Posterior cingulate gyrus (tissue), 11 donors: ENCODE measurements at regions not wholly inside any gene's neighbourhood (a gene's known extent, or its start where the extent isn't known, plus 50 kb on each side); places are given as distances from the start of the nearest gene placed in this dataset.

ENCODE experiments used
- DNase-seq, 10 donors: peaks; one replicate each; pipeline versions ENCODE4 v3.0.0 to v3.0.0-alpha.2; 2020 to 2021; ENCODE audit warnings: mixed read lengths in 3 of 10
- intact Hi-C: fragments of 100-400 bp; cut with DNase I; formaldehyde crosslinking; loops from one replicate; pipeline ENCODE4 v1.15.1; 2023

DNA sequence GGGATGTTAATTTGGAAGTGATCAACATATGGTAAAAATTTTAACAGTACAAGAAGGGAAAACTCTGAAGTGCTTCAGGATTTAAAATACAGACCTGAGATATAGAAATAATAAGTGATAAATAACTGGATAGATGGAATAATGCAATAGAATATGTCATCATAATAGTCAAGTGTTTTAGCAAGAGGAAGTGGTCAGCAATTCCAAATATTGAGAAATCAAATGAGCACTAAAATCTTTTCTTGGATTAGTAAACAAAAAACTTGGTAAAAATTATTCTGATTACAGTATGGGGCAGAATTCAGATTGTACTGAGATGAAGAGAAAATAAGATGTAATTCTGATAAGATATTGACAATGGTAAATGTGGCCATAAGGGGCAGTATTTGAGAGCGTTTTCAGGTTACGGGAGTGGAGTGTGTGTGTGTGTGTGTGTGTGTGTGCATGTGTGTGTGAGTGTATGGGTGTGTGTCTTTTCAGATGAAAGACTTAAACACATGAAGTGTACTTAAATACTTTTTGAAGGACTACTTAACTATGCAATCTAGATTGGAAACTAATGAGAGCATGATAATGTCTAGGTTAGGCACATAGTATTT, 217.9 kb upstream of the ITGA4 start:
- no peak for DNase-seq
- intact Hi-C loops: no loop called here

DNA sequence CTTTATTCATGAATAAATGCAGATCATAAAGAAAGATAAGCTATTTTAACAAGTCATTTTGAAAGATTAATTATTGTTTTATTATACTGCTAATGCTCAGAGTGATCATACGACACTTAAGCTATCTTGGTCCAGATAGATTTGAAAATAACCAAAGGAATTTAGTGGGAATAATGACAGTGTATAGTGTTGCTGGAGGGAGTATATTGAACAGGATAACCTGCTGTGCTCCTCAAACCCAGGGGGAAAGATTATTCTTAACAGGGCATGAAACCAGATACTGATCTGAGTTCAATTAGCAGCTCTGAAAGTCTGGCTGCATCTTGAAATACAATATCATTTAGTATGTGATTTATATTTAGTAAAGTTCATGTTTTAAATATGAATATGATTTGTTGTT, 216.3 kb upstream of the ITGA4 start:
- intact Hi-C loops: no loop called here
- no peak for DNase-seq

DNA sequence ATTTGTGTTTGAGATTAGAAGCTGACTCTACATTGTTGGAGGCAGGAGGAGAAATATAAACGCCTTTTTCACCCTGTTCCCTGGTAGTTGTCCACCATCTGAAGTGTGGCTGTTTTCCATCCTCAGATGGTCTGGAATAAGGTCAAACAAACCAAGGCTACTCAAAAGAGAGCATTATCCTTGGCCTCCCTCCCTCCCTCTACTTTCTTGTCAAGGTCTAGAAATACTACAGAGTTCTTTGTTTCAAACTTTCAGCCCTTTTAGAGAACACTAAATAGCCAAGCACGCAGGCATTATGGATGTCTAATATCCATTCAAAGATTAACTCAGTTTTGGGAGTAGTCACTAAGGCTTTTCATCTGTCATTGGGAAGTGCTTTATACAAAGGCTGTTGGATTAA, 215.8 kb upstream of the ITGA4 start:
- no peak for DNase-seq
- intact Hi-C loops: no loop called here

DNA sequence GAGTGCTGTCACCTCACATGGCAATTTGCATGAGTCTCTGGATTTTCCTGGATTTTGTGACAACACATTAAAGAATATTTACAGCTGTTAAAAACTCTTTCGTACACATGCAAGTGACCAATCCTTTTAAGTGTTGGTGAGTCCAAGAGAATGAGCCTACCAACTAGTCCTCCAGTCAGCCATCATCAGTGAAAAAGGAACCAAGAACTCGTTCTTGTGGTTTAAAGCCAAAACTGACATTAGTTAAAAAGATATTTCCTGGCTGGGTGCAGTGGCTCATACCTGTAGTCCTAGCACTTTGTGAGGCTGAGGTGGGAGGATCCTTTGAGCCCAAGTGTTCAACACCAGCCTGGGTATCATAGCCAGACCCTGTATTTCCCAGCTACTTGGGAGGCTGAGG, 215.4 kb upstream of the ITGA4 start:
- intact Hi-C loops: no loop called here
- DNase-seq: no peak

DNA sequence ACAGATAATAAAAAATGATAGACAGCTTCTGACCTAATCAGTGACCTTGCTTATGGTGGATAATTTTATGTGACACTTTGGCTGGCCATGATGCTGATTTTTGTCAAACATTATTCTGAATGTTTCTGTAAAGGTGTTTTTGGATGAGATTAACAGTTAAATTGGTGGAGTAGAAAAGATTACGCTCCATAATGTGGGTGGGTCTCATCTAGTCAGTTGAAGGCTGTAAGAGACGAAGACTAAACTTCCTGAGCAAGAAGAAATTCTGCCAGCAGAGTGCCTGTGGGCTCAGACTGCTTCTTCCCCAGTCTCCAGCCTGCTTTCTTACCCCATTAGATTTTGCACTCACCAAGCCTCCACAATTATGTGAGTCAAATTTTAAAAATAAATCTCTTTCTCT, 214.9 kb upstream of the ITGA4 start:
- intact Hi-C loops: no loop called here
- DNase-seq: no peak

DNA sequence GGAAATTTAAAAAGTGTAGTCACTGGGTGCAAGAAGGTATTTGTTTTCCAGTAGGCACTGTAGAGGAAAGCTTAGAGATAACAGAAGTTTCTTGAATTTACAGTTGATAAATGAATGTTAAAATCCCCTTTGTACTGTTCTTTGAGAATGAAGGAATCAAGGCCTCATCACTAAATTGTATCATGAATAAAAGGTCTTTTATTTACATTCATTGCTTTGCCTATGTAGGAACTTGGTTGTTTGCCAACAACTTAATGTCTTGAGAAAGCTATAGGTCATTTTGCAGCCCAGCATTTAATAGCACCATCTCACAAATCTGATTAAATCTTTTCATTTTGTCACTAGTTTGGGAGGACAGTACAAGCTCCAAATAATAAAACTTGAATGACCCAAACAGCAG, 213.9 kb upstream of the ITGA4 start:
- DNase-seq: no peak
- intact Hi-C loops: no loop called here

DNA sequence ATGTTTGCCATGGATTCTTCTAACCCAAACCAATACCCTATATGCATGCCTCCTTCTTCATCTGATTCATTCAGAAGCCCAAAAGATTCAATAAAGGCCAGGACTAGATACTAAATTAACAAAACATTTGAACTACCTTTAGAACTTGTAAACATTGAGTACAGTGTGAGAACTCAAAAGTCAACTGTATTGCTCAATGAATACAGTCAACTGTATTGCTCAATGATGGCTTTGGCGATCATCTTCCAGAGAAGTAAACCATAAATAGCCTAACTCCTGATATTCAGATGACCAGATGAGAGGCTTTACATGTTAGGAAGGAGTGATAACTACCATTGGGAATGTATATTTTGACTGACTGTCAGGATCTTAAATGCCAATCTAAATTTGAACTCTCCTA, 206.5 kb upstream of the ITGA4 start:
- DNase-seq: no peak
- intact Hi-C loops: no loop called here

DNA sequence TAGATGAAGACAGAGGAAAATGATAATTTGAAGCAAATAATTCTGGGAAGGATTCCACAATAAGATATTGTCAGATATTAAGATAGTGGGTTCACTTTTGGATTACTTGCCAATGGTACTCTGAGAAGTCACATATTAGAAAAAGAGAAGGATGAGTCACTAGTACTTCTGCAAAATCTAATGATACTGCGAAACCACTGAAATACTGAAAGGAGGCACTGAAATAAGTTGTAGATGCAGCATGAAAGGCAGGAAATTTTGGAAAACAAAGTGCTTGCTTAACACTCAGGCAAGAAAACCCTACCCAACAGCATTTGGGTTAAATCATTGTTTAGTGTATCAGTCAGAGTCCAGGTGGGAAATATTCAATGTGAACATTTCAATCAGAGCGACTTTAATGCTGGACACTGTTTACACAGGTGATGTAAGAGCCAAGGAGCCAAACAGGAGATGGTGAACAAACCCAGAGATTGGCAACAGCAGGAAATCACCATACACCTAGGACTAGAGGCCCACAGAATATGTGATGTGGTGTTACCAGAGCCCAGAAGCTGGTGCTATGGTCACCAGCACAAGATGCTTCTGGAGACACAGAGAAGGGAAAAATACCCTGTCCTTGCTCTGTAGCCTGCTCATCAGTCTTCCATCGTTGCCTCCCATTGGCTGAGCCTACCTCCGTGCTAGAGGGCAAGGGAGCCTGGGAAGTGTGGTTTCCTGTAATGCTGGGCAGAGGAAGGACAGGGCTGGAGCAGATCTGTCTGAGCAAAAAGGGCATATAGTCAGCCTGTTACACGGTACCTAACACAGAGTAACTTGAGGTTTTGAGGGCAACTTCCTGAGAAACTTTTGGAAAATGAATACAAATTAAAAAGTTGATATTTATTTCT, 204.7 kb upstream of the ITGA4 start:
- no peak for DNase-seq
- intact Hi-C loops: no loop called here

DNA sequence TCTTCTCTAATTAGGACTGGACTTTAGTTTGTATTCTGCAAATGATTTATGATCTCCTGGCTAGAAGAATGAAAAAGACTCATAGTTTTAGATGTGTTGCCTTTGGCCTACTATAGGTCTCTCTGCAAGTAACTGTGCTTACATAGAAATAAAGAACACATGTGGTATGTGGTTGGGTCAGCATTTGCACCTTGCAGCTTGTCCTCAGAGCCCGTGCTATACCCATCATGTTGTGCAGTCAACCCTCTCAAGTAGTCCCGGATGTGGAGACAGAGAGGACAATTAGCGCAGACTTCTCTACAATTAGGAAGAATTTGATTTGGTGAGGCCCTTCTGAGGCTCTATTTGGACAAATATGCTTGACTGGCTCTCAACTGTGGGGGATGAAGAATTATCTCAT, 203.7 kb upstream of the ITGA4 start:
- no peak for DNase-seq
- intact Hi-C loops: no loop called here

DNA sequence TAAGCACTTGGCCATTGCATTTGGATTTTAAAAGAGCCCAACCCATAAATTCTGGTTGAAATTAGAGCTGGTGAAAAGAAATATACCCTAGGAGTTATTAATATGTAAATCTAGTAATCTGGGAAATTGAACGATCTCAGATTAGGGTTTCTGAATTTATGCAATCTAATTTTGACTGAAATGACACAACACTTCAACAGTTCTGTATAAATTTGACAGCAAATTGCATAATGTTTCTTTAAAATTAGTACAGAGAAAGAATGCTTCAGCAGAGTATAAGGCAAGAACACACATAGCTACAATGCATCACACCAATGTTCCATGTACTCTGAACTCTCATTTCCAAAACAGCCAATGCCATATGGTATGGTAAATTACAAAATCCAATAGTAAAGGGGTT, 201.5 kb upstream of the ITGA4 start:
- DNase-seq: no peak
- intact Hi-C loops: no loop called here

DNA sequence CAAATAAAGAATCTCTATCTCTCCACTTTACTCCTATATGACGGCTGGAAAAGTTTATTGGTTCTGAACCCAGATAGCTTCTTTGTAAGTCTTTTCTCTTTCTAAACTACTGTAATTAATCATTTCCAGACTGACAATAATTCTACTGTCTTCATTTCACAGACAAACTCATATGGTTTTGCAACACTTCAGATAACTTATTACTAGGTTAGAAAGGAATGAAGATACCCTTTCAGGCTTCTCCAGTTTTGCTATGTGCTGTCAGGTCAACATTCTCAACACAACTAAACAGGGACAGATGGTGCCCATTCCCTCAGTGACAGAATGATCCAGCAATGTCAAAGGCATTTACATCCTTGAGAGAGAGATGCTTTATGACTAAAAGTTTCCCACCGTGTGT, 198.5 kb upstream of the ITGA4 start:
- DNase-seq: no peak
- intact Hi-C loops: no loop called here

DNA sequence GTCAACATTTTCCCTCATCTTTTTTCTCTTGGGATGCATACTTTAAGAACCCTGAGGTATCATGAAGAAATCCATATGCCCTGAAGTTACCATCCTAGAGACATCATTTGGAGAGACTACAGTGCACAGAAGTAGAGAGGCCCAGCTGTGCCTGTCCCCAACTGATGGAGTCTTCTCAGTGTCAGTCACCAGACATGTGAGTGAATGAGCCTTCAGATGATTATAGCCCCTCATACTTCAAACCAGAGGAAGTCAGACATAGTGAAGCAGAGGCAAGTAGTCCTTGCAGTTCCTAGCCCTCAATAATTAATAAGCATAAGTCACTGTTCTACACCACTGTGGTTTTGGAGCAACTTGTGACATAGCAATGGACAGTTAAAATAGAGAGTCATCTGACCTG, 194.4 kb upstream of the ITGA4 start:
- intact Hi-C loops: no loop called here
- no peak for DNase-seq

DNA sequence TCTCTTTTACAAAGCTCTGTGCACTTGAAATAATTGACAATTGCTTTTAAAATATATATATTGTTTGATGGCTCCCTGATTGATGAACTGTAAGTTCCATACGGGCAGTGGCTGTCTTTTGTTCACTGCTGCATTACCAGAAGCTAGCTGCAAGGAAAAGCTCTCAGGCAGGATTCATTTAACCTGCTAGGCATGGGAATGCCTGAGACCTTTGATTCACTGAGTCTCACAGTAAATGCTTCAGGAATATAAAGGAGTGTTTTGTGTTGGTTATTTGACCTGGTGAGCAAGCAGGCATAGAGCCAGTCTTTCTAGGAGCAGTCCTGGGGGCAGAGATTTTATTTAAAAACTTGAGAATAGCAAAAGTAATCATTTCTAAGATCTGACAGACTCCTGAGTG, 193.2 kb upstream of the ITGA4 start:
- intact Hi-C loops: no loop called here
- no peak for DNase-seq

DNA sequence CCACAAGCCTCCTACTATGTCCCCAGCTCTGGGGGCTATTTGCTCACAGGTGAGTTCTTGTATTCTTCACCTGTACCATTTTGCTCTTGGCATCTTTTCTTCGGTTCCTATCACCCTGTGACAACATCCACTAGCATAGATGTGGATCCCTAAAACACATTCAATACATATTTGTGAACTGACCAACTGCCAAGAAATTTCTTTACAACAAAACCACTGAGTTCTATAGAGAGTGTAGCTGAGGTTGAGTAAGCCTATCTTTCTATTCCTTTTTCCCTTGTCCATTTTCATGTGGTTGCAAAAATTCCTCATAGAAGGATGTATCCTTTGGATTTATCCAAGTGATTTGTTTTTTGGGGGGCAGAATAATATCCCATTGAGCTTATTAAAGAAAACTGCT, 192.7 kb upstream of the ITGA4 start:
- DNase-seq: no peak
- intact Hi-C loops: no loop called here

DNA sequence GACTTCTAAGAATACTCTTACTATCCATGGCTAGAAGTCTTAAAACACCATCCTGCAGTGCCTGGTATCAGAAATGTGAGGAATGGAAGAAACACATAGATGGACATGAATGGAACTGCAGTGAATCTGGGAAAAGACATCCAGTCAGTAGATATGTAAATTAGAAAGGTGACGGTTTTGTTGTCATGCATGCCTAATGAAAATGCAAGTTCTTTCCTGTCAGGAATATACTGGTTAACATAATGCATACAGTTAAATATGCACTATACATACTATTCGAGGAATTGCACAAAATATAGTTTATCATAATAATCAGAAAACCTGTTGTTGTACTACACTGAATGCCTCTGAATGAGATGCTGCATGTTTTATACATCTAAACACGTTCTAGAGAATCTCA, 190.6 kb upstream of the ITGA4 start:
- intact Hi-C loops: no loop called here
- DNase-seq: no peak

DNA sequence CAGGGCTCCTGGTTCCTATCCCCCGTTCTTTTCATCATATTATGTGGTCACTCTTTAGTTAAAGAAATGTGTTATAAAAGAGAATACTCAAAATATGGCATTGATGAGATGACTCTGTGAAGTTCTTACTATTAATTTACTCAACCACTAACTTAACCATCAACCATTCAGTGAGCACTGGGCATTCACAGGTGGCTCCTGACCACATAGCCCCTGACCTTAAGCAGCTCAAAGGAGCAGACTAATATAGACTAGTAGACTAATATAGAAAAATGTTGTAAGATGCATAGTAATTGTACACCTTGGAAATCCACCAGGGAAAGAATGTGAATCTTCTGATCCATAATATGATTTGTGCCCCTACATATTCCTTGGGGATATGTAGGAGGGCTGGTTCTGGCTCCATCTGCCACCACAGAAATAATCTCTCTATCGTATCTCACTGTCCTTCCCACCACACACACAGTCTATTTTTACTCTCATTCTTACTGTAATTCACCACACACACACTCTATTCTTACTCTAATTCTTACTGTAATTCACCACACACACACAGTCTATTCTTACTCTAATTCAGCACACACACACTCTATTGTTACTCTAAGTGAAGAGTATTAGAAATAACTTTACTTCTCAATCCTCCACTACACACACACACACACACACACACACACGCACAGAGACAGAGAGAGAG, 188.9 kb upstream of the ITGA4 start:
- DNase-seq: no peak
- intact Hi-C loops: no loop called here

DNA sequence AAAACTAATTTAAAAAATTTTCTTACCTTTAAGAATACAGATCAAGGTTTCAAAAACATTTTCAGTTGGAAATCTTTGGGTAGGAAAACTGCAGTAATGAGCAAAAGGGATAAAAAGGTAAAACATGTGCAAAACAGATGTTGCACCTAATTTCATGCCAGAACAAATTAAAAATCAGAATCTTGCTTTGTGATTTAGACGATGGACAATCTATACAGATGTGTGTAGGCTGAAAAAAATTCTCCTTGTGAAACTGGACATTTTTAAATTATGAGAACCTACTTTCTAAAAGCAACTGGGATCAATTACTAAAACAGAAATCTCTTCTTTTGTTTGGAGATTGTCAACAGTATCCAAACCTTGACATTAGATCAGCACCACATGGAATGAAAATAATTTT, 183.2 kb upstream of the ITGA4 start:
- intact Hi-C loops: no loop called here
- no peak for DNase-seq

DNA sequence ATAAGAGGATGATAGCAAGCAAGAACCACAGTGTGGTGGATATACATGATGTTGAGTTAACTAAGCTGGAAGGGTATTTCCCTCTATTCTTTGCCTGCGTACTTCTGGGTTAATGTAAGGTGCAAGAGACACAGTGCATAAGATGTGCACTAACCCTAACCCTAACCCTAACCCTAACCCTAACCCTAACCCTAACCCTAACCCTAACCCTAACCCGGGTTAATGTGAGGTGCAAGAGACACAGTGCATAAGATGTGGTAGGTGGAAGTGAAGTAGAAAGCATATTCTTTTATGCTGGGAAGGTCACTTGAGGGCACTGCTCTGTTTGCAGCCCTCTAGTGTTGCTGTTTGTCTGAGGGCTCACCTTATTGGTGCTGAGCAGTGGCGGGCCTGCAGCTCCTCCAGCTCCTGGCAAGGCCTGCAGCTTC, 181.5 kb upstream of the ITGA4 start:
- DNase-seq: no peak
- intact Hi-C loops: no loop called here

DNA sequence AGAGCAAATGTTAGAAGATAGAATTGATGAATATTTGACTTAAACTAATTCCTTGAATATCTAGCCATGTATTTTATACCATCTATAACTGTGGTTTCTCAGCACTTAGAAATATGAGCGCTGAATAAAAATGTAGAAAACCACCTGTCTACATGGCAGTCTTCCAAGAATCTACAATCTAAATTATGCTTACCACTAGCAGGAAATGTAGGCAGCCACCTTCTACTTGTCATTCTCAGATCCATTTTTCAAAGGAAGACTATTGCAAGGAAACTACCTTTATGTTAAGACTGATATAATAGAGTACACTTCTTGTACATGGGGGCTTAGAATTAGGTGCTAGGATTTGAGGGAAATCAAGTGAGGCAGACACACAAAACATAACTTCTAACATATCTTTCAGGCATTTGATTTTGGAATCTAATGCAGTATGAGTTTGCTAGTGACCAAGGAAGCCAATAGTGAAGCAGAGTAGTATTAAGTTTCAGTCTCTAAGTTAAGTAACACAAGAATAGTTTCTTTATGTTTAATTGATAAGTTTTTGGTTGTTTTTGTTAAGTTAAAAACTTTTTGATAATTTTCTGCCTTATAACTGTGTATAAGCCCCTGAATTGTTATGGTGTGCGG, 175.9 kb upstream of the ITGA4 start:
- no peak for DNase-seq
- intact Hi-C loops: no loop called here

DNA sequence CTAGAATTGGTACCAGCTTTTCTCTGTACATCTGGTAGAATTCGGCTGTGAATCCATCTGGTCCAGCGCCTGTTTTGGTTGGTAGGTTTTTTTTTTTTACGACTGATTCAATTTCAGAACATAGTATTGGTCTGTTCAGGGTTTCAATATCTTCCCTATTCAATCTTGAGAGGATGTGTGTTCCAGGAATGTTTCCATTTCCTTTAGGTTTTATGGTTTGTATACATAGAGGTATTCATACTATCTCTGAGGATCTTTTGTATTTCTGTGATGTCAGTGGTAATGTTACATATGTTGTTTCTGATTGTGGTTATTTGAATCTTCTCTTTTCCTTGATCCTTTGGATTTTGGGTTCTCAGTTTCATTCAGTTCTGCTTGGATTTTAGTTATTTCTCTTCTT, 172.1 kb upstream of the ITGA4 start:
- no peak for DNase-seq
- intact Hi-C loops: no loop called here

DNA sequence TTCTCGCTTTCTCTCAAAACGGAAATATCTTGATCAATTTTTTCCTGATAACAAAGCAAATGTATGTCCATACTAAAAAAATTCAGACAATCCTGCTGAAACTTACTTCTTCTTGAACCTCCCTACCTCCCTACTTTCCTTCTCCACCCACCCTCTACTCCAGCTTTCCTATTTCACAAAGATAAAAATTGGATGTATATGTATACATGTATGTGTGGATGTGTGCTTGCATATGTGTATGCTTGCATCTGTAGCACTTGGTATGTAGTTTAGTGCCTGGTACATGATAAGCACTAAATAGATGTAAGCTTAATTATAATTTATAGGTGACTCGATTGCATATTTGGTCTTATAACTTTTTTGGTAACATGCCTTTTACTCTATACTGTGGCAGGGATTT, 167.5 kb upstream of the ITGA4 start:
- DNase-seq: no peak
- intact Hi-C loops: no loop called here
